ENCODE measurements at regions not wholly inside any gene's neighbourhood (a gene's known extent, or its start where the extent isn't known, plus 50 kb on each side); places are given as distances from the start of the nearest gene placed in this dataset.

GRCh38 chr11:82045748-82046457 lies 687.8 kb downstream of the FAM181B start:
- FAIRE-seq (no peak), ATAC-seq (no peak), DNase-seq (ENCODE audit: low spot score) (no peak)
- Histone ChIP-seq H3K9ac (ENCODE audit: insufficient read depth, low read depth, low read length) (no peak overlapping the region), H3K4me1 (ENCODE audit: insufficient read depth, low read length) (no peaks in the 10 kb centered on the region), H3K4me3 (replicated peaks in 1 of 3; ENCODE audit: insufficient read depth in 1 of 3, low read depth in 2 of 3, low read length in 3 of 3) (no peak overlapping the region), H3K9me3 (ENCODE audit: low read length) (no peaks in the 10 kb centered on the region), H3K27ac (ENCODE audit: extremely low read length, insufficient read depth, low read length) (no peak overlapping the region), H4K20me1 (ENCODE audit: insufficient read depth, low read length) (no peaks in the 10 kb centered on the region), H3K36me3 (replicated peaks in 1 of 2; ENCODE audit: control insufficient read depth in 1 of 2, insufficient read depth in 2 of 2, low read length in 2 of 2) (no peaks in the 10 kb centered on the region), H3K4me2 (ENCODE audit: low read depth, low read length) (no peak overlapping the region), H3K27me3 (ENCODE audit: control insufficient read depth in 1 of 2, insufficient read depth in 2 of 2, low read length in 2 of 2) (no peaks in the 10 kb centered on the region), H2AFZ (ENCODE audit: low read length) (no peak overlapping the region), H3K79me2 (ENCODE audit: insufficient read depth, low read length) (no peaks in the 10 kb centered on the region)
- CTCF ChIA-PET (ENCODE audit: low intra/inter-chr PET ratio, low total read pairs) = no interaction called here
- intact Hi-C loops (cut with micrococcal nuclease; ENCODE audit: unreplicated experiment) = no loop called here
- BruUV-seq (replicated peaks) = no TSS peak
- POLR2A ChIA-PET = no interaction called here
- no peak for TF ChIP-seq DR1 (CRISPR knock-in tag; IDR thresholded peaks at IDR 0.05)
- TF ChIP-seq RERE (CRISPR knock-in tag; IDR thresholded peaks at IDR 0.05; ENCODE audit: low read depth) = no peak
- TF ChIP-seq PPARG (CRISPR knock-in tag; conservative IDR thresholded peaks at IDR 0.05) = no peak
- TF ChIP-seq RFX5 (IDR thresholded peaks at IDR 0.05; ENCODE audit: low read depth, low read length) = no peak
- no peak for TF ChIP-seq BRCA1 (CRISPR knock-in tag; IDR thresholded peaks at IDR 0.05)
- 0% methylated on average over 2 of the region's 2 CpGs for WGBS (ENCODE audit: low lambda C conversion rate)
- in situ Hi-C loops (cut with HindIII; ENCODE audit: extremely low pct_ligation_motif_present, low pct_unique_long_range_greater_than_20kb) = no loop called here
